ENCODE measurements at regions not wholly inside any gene's neighbourhood (a gene's known extent, or its start where the extent isn't known, plus 50 kb on each side); places are given as distances from the start of the nearest gene placed in this dataset.

DNA sequence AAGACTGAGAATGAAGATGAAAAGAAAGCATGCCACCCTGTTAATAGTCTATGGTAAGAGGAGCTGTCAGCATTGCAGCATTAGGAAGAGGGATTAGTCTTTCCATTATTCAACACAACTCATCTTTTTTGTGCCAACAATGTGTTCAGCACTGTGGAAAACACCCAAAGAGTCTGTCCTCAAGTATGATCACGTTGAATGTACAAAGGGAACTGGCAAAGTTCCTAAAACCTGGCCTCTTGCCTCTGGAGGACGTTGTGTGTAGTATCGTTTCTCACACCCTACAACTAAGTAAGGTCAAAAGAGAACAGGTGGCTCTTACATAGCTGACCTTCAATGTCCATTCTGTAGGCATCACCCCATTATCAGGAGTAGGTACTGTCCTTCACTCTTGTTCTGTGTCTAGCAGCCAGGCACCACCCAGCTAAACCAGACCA, 147.9 kb upstream of the THBS1 start:
- H3K4me3 ChIP-seq = no peak overlapping the region
- DNase-seq (ENCODE audit: low spot score in 2 of 2) = no peak
- H3K27me3 ChIP-seq (ENCODE audit: low read depth) = no peaks in the 10 kb centered on the region
- in situ Hi-C loops (cut with MboI; ENCODE audit: low sequenced_read_pairs) = no loop called here
- no peaks in the 10 kb centered on the region; the same call in 1 of the 2 replicates for H3K9me3 ChIP-seq
- no peaks in the 10 kb centered on the region for H3K36me3 ChIP-seq (replicated peaks)
- no peaks in the 10 kb centered on the region for H3K4me1 ChIP-seq

DNA sequence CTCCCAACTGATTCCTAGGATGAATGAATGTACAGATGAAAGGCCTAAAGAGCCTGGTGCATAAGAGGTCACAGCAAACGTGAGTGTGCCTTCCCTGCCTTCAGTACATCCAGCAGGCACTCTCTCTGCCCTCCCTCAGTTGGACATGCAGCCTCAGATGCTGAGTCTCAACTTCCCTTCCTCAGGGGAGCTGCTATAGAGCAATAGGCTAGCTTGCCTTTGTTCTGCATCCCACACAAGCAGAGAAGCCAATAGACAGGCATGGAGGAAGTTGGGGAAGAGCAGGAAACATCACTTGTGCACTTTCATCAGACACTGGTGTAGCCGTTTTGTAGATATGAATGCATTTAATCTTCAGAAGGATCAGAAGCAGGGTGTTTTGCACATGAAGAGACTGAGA, 147.5 kb upstream of the THBS1 start:
- no peak for DNase-seq (ENCODE audit: low spot score in 2 of 2)
- Histone ChIP-seq H3K4me3 (no peak overlapping the region), H3K27me3 (ENCODE audit: low read depth) (no peaks in the 10 kb centered on the region), H3K36me3 (replicated peaks) (no peaks in the 10 kb centered on the region), H3K9me3 (no peaks in the 10 kb centered on the region; the same call in 1 of the 2 replicates), H3K4me1 (no peaks in the 10 kb centered on the region)
- in situ Hi-C loops (cut with MboI; ENCODE audit: low sequenced_read_pairs) = no loop called here

DNA sequence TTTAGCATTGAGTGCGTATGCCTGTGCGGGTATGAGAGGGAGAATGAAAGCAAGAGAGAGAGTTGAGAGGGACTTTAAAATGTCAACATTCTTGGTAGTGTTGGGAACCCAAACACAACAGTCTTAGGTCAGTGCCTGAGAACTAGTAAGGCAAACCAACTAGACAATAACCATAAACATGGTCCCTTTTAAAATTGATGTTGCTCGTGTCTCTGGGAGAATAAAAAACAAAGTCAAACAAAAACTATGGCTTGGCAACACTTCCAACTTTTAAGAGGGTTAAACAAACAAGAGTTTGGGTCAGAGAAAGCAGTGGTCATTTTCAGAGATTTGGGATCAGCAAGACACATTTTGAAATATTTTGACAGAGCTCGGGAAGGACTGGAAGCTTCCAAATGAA, 146.7 kb upstream of the THBS1 start:
- H3K4me3 ChIP-seq = no peak overlapping the region
- H3K27me3 ChIP-seq (ENCODE audit: low read depth) = no peaks in the 10 kb centered on the region
- in situ Hi-C loops (cut with MboI; ENCODE audit: low sequenced_read_pairs) = no loop called here
- DNase-seq (ENCODE audit: low spot score in 2 of 2) = no peak
- no peaks in the 10 kb centered on the region; the same call in 1 of the 2 replicates for H3K9me3 ChIP-seq
- H3K4me1 ChIP-seq = no peaks in the 10 kb centered on the region
- no peaks in the 10 kb centered on the region for H3K36me3 ChIP-seq (replicated peaks)

DNA sequence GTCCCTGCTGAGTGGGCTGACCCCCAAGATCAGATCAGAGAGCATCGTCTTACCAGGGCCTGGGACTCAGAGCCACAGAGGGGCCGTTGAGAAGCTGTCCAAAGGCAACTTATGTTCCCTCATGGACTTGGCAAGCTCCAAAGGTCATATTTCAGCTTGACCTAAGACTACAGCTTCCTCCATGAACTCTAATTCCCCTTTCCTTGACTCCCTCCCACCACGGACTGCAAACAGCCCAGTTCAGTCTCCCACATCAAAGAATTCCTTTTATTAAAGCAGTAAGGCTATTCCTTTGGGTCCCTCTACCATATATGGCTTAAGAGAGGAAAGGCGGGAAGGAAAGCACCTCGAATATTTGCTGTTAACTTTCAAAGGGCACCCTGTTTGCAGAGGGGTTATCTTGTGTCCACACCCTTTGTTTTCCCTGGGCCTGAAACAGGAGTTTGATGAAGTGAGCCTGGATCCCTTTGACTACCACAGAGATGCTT, 146.1 kb upstream of the THBS1 start:
- DNase-seq (ENCODE audit: low spot score in 2 of 2) = no peak
- Histone ChIP-seq H3K4me1 (no peaks in the 10 kb centered on the region), H3K4me3 (no peak overlapping the region), H3K9me3 (no peaks in the 10 kb centered on the region; the same call in 1 of the 2 replicates), H3K27me3 (ENCODE audit: low read depth) (no peaks in the 10 kb centered on the region), H3K36me3 (replicated peaks) (no peaks in the 10 kb centered on the region)
- in situ Hi-C loops (cut with MboI; ENCODE audit: low sequenced_read_pairs) = no loop called here

DNA sequence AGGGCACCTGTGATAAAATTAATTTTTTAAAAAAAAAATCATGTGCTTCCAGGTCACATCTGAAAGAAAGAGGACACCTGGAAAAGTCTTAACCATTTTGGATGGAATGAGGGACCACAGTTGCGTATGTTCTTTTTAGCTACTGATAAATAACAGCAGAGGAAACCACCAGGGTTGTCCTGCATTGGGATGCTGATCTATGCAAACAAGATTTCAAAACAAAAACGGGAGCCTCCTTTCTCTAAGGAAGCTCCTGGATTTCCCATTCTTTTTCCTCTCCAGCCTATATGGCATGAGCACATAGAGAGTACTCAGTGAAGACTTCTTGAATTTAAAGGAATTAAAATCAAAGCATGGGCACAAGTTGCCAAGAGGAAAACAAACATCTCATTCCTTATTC, 145.6 kb upstream of the THBS1 start:
- in situ Hi-C loops (cut with MboI; ENCODE audit: low sequenced_read_pairs) = no loop called here
- no peaks in the 10 kb centered on the region; the same call in 1 of the 2 replicates for H3K9me3 ChIP-seq
- H3K4me1 ChIP-seq = no peaks in the 10 kb centered on the region
- H3K4me3 ChIP-seq = no peak overlapping the region
- H3K36me3 ChIP-seq (replicated peaks) = no peaks in the 10 kb centered on the region
- no peaks in the 10 kb centered on the region for H3K27me3 ChIP-seq (ENCODE audit: low read depth)
- DNase-seq (ENCODE audit: low spot score in 2 of 2) = no peak

DNA sequence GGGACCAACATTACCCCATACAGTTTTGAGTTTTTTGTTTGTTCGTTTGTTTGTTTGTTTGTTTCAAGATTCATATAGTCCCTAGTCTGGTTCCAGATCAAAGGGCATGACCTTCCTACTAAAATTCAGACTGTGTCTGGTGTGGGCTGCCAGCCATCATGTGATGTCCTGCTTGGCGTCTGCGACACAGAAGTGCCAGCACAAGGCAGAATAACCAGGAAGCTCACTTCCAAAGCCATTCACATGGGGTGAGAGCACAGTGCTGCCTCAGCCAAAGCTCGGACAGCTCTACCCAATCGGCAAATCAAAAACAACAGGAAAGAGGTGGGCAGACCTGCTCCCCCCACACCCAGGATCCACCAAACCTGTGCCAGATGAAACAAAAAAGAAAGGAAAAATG, 142.6 kb upstream of the THBS1 start:
- H3K9me3 ChIP-seq = no peaks in the 10 kb centered on the region; the same call in 1 of the 2 replicates
- in situ Hi-C loops (cut with MboI; ENCODE audit: low sequenced_read_pairs) = no loop called here
- H3K36me3 ChIP-seq (replicated peaks) = no peaks in the 10 kb centered on the region
- H3K4me3 ChIP-seq = no peak overlapping the region
- no peak for DNase-seq (ENCODE audit: low spot score in 2 of 2)
- H3K27me3 ChIP-seq (ENCODE audit: low read depth) = no peaks in the 10 kb centered on the region
- no peaks in the 10 kb centered on the region for H3K4me1 ChIP-seq

DNA sequence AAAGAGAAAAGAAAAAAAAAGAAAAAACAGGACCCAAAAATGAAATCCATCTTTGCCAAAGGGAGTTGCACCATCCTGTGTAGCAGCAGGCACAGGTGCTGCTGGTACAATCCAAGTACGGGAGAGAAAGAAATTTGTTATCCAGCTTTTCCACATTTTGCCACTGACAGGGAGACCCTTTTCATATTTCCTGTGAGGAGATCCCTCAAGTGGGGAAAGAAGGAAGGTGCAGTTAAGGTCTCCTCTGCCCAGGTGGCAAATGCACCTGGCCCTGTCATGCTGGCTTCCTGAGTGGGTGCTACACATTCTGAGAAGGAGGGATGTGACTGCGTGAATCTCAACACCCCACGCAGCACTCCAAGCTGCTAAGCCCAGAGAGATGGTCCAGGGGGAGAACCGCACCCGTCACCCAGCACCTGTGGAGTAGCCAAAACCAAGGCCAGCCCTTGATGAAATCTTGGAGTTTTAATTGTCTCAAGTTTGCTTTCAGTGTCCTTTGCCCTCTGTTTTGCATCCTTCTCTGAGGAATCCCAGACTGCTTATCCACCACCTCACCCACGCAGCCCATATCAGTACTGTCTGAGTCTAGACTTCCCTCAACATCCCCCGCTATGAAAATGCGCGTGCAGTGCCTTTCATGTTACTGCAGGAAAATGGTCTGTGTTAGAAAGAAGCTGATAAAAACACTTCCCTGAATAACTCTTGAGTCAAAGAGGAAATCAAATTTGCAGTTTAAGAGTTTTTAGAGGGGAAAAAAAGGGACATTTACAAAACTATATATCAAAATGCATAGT, 141.9 kb upstream of the THBS1 start:
- in situ Hi-C loops (cut with MboI; ENCODE audit: low sequenced_read_pairs) = no loop called here
- no peak for DNase-seq (ENCODE audit: low spot score in 2 of 2)
- H3K27me3 ChIP-seq (ENCODE audit: low read depth) = no peaks in the 10 kb centered on the region
- no peaks in the 10 kb centered on the region for H3K36me3 ChIP-seq (replicated peaks)
- no peaks in the 10 kb centered on the region for H3K4me1 ChIP-seq
- H3K9me3 ChIP-seq = no peaks in the 10 kb centered on the region; the same call in 1 of the 2 replicates
- no peak overlapping the region for H3K4me3 ChIP-seq

DNA sequence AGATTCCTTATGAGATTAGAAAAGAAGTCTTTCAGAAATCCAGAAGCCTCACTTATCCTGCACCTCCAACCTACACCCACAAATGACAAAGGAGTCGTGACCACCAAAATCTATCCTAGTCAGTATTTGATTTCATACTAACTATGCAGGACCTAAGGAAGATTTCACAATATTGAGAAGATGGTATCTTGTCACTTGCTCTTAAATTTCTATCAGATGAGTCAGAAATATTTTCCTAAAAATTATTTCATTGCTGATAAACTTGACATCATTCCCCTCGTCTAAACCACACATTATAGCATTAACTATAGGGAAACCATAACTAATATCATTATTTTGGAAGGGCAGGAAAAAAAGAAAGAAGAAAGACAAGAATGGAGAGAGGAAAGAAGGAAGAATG, 138.0 kb upstream of the THBS1 start:
- Histone ChIP-seq H3K4me3 (no peak overlapping the region), H3K36me3 (replicated peaks) (no peaks in the 10 kb centered on the region), H3K4me1 (no peaks in the 10 kb centered on the region), H3K27me3 (ENCODE audit: low read depth) (no peaks in the 10 kb centered on the region), H3K9me3 (no peaks in the 10 kb centered on the region)
- in situ Hi-C loops (cut with MboI; ENCODE audit: low sequenced_read_pairs) = no loop called here
- no peak for DNase-seq (ENCODE audit: low spot score in 2 of 2)

DNA sequence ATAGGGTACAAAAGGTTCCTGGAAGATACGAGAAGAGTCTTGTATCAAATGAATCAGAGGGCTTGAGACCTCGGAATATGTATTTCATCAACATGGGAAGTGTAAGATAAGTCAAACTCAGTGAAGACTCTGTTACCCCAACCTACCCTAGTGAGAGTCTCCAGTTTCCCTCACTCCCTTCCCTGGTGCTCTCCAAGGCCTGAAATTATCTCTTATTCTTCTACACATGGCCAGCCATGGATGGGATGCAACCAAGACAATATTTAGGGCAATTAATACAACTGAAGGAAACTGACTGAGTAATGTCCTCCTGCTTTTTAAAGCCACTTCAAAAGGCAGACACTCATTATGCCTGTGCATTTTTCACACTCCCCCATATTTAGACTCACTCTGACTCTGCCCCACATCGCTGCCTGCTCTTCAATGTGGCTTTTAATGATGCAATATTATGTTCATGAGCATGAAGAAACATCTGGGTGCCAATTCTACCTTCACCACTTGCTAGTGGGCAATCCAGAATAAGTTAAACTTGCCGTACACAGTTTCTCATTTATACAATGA, 137.1 kb upstream of the THBS1 start:
- Histone ChIP-seq H3K4me3 (no peak overlapping the region), H3K4me1 (no peaks in the 10 kb centered on the region), H3K9me3 (peaks cover 3% of the 10 kb centered on the region; the same call in 1 of the 2 replicates), H3K27me3 (ENCODE audit: low read depth) (no peaks in the 10 kb centered on the region), H3K36me3 (replicated peaks) (no peaks in the 10 kb centered on the region)
- DNase-seq (ENCODE audit: low spot score in 2 of 2) = no peak
- in situ Hi-C loops (cut with MboI; ENCODE audit: low sequenced_read_pairs) = no loop called here

DNA sequence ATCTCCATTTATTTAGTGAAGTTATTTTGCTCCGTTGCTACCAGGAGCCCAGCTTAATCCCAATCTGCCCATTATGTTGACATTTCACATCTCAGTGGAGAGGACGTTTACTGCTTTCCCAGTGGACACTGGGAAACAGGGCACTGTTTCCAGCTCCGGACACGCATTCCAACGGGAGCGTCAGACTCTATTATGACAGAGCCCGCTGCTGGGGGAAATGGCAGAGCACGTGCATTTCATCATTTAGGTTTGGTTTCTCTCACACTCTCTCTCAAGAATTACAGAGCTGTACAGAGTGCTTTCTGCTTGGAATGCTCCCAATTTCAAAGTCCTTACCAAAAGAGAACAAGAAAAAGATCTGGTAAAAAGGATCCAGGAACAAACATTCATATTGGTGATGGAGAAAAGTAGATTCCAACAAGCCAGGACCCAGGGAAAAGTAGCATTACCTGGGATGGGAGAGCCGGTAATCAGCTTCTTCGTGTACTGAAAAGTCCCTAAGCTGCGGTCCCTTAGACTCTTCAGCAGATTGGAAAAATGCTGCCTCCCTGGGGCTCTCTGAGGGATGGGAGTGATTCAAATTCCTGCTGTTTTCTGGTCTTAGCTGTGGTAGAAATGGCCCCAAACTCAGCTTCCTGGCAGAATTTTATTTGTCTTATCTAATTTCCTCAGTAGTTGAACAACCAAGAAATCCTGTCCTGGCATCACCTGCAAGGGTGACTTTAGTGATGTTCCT, 136.0 kb upstream of the THBS1 start:
- DNase-seq (ENCODE audit: low spot score in 2 of 2) = no peak
- Histone ChIP-seq H3K27me3 (ENCODE audit: low read depth) (no peaks in the 10 kb centered on the region), H3K9me3 (peaks cover 3% of the 10 kb centered on the region; the same call in 1 of the 2 replicates), H3K4me3 (no peak overlapping the region), H3K4me1 (no peaks in the 10 kb centered on the region), H3K36me3 (replicated peaks) (no peaks in the 10 kb centered on the region)
- in situ Hi-C loops (cut with MboI; ENCODE audit: low sequenced_read_pairs) = no loop called here

DNA sequence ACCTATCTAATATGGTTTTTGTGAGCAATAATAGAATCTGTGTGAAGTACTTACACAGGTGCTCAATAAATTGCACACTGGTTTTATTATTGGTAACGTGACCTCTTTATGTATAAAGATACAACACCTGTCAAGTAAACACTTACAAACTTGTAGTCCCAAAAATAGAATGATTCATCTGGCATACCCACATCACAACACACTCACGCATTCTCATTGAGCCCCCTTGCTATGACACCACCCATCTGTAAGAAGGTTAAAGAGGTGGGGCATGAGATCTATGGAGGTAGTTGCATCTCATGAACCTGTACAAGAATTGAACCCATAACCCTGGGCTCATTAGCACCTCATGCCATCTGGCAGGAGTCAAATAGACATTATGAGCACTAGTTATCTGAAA, 134.9 kb upstream of the THBS1 start:
- in situ Hi-C loops (cut with MboI; ENCODE audit: low sequenced_read_pairs) = no loop called here
- Histone ChIP-seq H3K36me3 (replicated peaks) (no peaks in the 10 kb centered on the region), H3K9me3 (peaks cover 3% of the 10 kb centered on the region; the same call in 1 of the 2 replicates), H3K4me3 (no peak overlapping the region), H3K27me3 (ENCODE audit: low read depth) (no peaks in the 10 kb centered on the region), H3K4me1 (no peaks in the 10 kb centered on the region)
- no peak for DNase-seq (ENCODE audit: low spot score in 2 of 2)

DNA sequence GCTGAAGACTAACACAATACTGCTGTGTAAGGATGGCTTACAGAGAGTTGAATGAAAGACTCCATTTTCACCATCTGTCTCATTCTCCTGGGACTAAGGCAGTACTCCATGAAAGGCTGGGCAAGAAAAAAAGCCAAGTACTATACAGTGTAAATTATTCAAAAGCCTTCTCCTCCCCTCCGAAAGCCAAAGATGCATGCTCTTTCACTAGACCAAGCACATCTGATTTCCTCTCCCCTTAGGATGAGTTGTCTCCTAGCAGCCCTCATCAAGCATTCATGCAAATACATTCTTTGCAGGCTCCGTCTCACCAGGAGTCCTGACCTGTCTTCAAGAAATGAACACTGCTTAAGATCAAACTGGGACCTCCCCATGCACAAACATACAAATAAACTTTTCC, 133.5 kb upstream of the THBS1 start:
- Histone ChIP-seq H3K9me3 (peaks cover 3% of the 10 kb centered on the region; the same call in 1 of the 2 replicates), H3K27me3 (ENCODE audit: low read depth) (no peaks in the 10 kb centered on the region), H3K4me3 (no peak overlapping the region), H3K4me1 (no peaks in the 10 kb centered on the region), H3K36me3 (replicated peaks) (no peaks in the 10 kb centered on the region)
- no peak for DNase-seq (ENCODE audit: low spot score in 2 of 2)
- in situ Hi-C loops (cut with MboI; ENCODE audit: low sequenced_read_pairs) = no loop called here

DNA sequence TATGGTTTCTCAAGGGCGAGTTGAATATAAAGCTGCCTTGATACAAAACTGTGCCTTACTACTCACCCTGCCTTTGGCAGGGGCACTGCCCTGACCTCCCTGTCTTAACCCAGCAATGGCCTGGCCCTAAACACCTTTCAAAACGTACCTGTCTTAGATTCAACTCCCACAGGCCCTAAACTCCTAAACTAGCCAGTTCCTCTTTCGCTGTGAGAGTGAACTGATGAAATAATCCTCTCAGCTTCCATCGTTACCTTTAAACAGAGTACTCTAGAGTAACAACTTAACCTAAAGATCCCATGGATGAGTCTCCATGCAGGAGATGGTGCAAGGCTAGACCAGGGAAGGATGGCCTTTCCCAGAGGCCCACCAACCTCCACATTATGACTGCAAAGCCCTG, 133.0 kb upstream of the THBS1 start:
- no peaks in the 10 kb centered on the region for H3K4me1 ChIP-seq
- in situ Hi-C loops (cut with MboI; ENCODE audit: low sequenced_read_pairs) = no loop called here
- DNase-seq (ENCODE audit: low spot score in 2 of 2) = no peak
- H3K4me3 ChIP-seq = no peak overlapping the region
- no peaks in the 10 kb centered on the region for H3K27me3 ChIP-seq (ENCODE audit: low read depth)
- H3K36me3 ChIP-seq (replicated peaks) = no peaks in the 10 kb centered on the region
- peaks cover 3% of the 10 kb centered on the region; the same call in 1 of the 2 replicates for H3K9me3 ChIP-seq

DNA sequence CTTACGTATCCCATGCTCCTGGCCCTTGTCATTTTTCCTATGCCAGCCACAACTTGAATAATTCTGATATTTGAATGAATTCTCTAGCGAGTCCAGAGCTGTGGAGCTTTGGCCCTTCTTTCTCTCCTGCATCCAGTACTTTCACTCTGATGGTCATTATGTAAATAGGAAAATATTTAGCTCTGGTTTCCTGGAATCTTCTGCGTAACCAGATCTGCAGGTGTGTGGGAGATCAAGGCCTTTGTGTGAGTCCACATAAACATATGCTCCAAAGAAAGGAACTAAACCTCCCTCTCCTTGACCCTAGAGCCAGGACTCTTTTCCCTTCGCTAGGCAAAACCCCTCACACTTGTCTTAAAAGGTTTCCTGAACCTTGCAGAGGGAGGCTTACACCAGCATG, 132.5 kb upstream of the THBS1 start:
- in situ Hi-C loops (cut with MboI; ENCODE audit: low sequenced_read_pairs) = no loop called here
- Histone ChIP-seq H3K4me1 (no peaks in the 10 kb centered on the region), H3K27me3 (ENCODE audit: low read depth) (no peaks in the 10 kb centered on the region), H3K4me3 (no peak overlapping the region), H3K36me3 (replicated peaks) (no peaks in the 10 kb centered on the region), H3K9me3 (peaks cover 3% of the 10 kb centered on the region; the same call in 1 of the 2 replicates)
- no peak for DNase-seq (ENCODE audit: low spot score in 2 of 2)

All from HAP-1 (cell line).